ENCODE measurements at regions not wholly inside any gene's neighbourhood (a gene's known extent, or its start where the extent isn't known, plus 50 kb on each side); places are given as distances from the start of the nearest gene placed in this dataset.

- H3K27ac ChIP-seq = no peak overlapping the region
- 34 to 52% (median 48%) methylated on average over 10 to 12 of the region's 14 CpGs for WGBS, 5 donors
- DNase-seq = no peak
- no peak overlapping the region for H3K4me3 ChIP-seq
- intact Hi-C loops (cut with DNase I; ENCODE audit: low total_unique reads) = no loop called here
- H3K36me3 ChIP-seq = no peaks in the 10 kb centered on the region
- peaks cover 0 to 41% (median 0%) of the 10 kb centered on the region in 3 donors for H3K27me3 ChIP-seq
- H3K9me3 ChIP-seq = peaks cover 0 to 14% (median 9%) of the 10 kb centered on the region in 4 donors
- H3K4me1 ChIP-seq = no peaks in the 10 kb centered on the region
- TF ChIP-seq POLR2AphosphoS5 (IDR thresholded peaks at IDR 0.05) (no peak), CTCF (IDR thresholded peaks at IDR 0.05) (no peak), POLR2A (IDR thresholded peaks at IDR 0.05) (no peak), EP300 (IDR thresholded peaks at IDR 0.05) (no peak)
Observed at GRCh38 chr22:49164773-49165320, 662.8 kb downstream of the BRD1 start.

- H3K27ac ChIP-seq = no peak overlapping the region
- no peak overlapping the region for H3K4me3 ChIP-seq
- no peak for TF ChIP-seq EP300 (IDR thresholded peaks at IDR 0.05)
- no peak for TF ChIP-seq CTCF (IDR thresholded peaks at IDR 0.05)
- no peak for TF ChIP-seq POLR2AphosphoS5 (IDR thresholded peaks at IDR 0.05)
- TF ChIP-seq POLR2A (IDR thresholded peaks at IDR 0.05) = no peak
- 59 to 76% (median 68%) methylated on average over 24 to 25 of the region's 25 CpGs for WGBS, 5 donors
- H3K27me3 ChIP-seq = peaks cover 0 to 48% (median 0%) of the 10 kb centered on the region in 3 donors
- intact Hi-C loops (cut with DNase I; ENCODE audit: low total_unique reads) = no loop called here
- DNase-seq = no peak
- H3K36me3 ChIP-seq = no peaks in the 10 kb centered on the region
- H3K9me3 ChIP-seq = peaks cover 0 to 14% (median 9%) of the 10 kb centered on the region in 4 donors
- H3K4me1 ChIP-seq = no peaks in the 10 kb centered on the region
Observed at GRCh38 chr22:49163960-49164690, 663.5 kb downstream of the BRD1 start.

- DNase-seq = no peak
- H3K27ac ChIP-seq = no peak overlapping the region
- intact Hi-C loops (cut with DNase I; ENCODE audit: low total_unique reads) = no loop called here
- no peaks in the 10 kb centered on the region for H3K4me1 ChIP-seq
- H3K27me3 ChIP-seq = peaks cover 0 to 55% (median 0%) of the 10 kb centered on the region in 3 donors
- 77 to 83% (median 80%) methylated on average over 15 to 20 of the region's 20 CpGs for WGBS, 5 donors
- no peaks in the 10 kb centered on the region for H3K36me3 ChIP-seq
- H3K9me3 ChIP-seq = peaks cover 0 to 8% (median 8%) of the 10 kb centered on the region in 4 donors
- no peak for TF ChIP-seq EP300 (IDR thresholded peaks at IDR 0.05)
- no peak for TF ChIP-seq CTCF (IDR thresholded peaks at IDR 0.05)
- TF ChIP-seq POLR2AphosphoS5 (IDR thresholded peaks at IDR 0.05) = no peak
- TF ChIP-seq POLR2A (IDR thresholded peaks at IDR 0.05) = no peak
- no peak overlapping the region for H3K4me3 ChIP-seq
Observed at GRCh38 chr22:49163258-49163959, 664.3 kb downstream of the BRD1 start.

- intact Hi-C loops (cut with DNase I; ENCODE audit: low total_unique reads) = no loop called here
- Histone ChIP-seq H3K27me3 (peaks cover 0 to 61% (median 0%) of the 10 kb centered on the region in 3 donors), H3K4me1 (no peaks in the 10 kb centered on the region), H3K4me3 (no peak overlapping the region), H3K36me3 (no peaks in the 10 kb centered on the region), H3K9me3 (peaks cover 0 to 3% (median 2%) of the 10 kb centered on the region in 4 donors), H3K27ac (no peak overlapping the region)
- TF ChIP-seq POLR2A (IDR thresholded peaks at IDR 0.05) (no peak), EP300 (IDR thresholded peaks at IDR 0.05) (no peak), CTCF (IDR thresholded peaks at IDR 0.05) (no peak), POLR2AphosphoS5 (IDR thresholded peaks at IDR 0.05) (no peak)
- no peak for DNase-seq
- WGBS, 5 donors = 84 to 90% (median 87%) methylated on average over 11 to 16 of the region's 16 CpGs
Observed at GRCh38 chr22:49162841-49163240, 664.8 kb downstream of the BRD1 start.
